Tongue (tissue), 1 donor: ENCODE measurements at regions not wholly inside any gene's neighbourhood (a gene's known extent, or its start where the extent isn't known, plus 50 kb on each side); places are given as distances from the start of the nearest gene placed in this dataset.
A peak's percentile ranks its signal among the peaks of the same experiment; 100 is the strongest.

Experiments used
- DNase-seq: peaks from one replicate; pipeline ENCODE4 v3.0.0-alpha.2; 2015

GRCh38 chr7:17659126-17659525 is 281.2 kb downstream of the SNX13 start:
- no peak for DNase-seq

GRCh38 chr7:17660116-17660515 is 280.2 kb downstream of the SNX13 start:
- no peak for DNase-seq

GRCh38 chr7:17661982-17662585 is 278.2 kb downstream of the SNX13 start:
- no peak for DNase-seq

DNA sequence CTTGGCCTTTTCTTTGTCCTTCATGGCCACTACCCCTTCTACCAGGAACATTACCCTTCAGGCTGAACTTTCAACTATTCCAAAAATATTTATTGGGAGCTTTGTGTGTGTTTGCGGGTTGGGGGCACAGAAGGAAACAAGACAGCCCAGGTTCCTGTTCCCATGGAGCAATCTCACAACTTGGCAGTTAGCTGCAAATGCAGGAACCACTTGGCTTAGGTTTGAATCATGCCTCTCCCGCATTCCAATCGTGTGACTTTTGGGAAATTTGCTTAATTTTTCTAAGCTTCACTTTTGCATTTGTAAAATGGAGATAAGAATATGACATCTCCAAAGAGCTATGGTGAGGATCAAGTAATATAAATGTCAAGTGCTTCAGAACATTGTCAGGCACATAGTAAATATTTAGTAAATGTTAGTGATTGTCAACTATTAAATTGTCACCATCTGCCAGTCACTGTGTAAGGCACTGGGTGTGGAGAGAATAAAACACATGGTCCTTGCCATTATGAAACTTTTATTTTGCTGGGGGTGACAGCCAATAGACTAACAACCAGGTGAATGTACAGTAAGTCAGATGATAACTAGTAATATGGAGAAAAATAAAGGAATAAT is 277.1 kb downstream of the SNX13 start:
- DNase-seq: no peak

DNA sequence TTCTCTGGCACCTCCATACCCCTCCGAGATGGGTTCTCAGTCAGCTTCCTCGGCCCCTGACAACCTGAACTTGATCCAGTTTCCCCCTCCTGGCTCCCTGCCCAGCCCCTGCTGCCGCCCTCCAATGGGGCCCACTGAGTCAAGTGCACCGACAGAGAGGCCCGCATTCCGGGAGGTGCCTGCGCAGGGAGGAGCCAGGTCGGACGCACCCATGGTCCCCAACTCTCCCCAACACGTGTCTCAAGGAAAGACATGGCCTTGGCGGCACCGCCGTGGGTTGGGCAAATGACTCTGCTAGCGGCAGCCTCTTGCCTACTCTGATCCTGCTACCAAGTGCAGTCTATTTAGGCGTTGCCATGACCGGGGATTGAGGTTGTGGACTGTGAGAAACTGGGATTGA is 275.3 kb downstream of the SNX13 start:
- DNase-seq: no peak

DNA sequence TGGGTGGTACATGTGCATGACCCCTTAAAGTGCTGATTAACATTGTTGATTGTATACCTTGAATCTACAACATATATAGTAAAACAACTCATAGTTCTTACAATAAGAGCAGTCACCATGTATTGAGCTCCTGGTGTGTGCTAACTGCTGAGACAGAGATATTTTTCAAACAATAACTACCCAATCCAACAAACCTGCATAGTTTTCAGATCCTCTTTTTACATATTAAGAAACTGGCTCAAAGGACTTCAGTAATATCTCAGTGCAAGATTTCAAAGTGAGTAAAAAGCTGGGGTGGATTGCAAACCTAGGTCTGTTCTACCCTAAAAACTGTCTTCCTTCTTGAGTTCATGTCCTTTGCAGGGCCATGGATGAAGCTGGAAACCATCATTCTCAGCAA is 272.2 kb downstream of the SNX13 start:
- no peak for DNase-seq

- no peak for DNase-seq
Observed at GRCh38 chr7:17669204-17669603, 271.1 kb downstream of the SNX13 start.

DNA sequence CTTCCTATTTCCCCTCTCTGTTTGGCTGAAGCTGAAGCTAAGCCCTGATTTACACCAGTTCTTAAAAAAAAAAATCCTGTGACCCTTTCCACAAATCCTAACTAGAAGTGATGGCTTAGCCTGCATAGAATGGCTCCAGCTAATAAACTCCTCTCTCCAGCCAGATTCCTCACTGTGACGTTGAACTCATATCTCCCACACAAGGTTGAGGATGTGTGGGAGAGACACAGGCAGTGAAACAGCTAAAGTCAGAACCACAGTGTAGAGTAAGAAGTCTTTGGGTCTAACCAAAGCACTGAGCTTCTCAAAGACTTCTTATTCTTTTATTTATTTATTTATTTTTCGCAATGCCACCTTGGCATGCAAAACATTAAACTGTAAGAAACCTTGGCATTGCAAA is 268.3 kb downstream of the SNX13 start:
- DNase-seq: no peak

GRCh38 chr7:17672783-17673182 is 267.5 kb downstream of the SNX13 start:
- no peak for DNase-seq

DNA sequence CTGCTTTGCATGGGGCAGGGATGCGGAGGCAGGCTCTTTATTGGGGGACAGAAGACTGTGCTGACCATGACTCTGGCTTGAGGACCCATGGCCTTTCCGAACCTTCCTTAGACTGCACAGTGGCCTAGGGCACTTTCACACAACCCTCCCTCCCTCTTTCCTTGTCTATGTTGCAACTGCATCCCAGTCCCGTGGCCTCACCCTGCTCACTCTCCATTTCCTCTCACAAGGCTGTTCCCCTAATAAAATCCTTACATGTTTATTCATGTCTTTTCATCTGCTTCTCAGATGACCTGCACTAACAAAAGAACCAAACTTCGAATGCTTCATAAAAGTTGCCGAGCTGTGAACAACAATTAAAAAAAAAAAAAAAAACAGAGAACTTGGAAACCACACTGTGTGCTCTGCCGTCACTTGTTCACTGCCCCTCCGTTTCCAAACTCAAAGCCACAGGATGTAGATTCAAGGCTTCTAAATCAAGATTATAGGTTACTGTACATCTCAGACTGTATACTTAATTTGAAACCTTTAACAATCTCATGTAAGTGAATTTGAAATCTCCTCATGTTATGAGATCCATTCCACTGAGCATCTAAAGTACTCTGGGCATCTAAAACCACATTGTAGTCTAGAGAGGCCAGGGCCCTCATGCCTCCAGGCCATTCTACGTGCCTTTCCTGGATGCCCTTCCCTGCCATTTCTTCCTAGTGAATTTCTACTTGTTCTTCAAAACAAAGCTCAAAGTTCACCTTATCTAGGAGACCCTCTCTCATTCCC is 265.9 kb downstream of the SNX13 start:
- no peak for DNase-seq

GRCh38 chr7:17674943-17675608 is 265.2 kb downstream of the SNX13 start:
- no peak for DNase-seq

- DNase-seq: no peak
Observed at GRCh38 chr7:17677408-17677807, 262.9 kb downstream of the SNX13 start.

DNA sequence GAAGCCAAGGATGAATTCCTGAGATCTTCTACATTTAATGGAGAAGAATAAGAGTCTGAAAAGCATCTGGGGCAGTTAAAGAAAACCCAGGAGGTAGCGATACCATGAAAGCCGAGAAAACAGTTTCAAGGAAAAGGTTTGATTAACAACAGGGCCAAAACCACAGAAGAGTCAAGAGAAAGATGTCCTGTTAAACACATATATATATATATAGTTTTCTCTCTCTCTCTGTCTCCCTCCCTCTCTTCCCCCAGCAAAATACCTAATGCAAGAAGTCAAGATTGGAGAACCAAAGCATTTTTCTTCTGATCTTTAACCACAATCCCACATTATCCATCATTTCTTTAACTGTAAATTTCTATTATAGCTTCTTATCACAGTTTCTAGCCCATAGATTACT is 261.4 kb downstream of the SNX13 start:
- no peak for DNase-seq

DNA sequence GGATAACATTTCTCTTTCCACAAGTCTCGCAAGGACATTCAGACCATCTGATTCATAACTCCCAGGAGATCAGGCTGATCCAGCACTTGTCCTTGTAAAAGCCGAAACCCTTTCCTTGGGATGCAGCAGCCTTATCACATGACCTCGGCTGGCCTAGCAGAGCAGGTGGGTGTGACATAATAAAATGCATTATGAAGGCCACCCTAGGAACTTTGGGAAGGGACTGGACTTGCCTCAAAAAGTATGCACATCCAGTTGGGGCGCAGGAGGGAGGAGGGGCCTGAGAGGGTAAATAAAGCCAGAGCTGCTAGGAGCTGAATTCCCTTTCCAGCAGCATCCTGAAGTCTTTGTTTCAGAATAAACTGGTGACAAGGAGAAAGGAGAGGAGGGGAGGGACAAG is 260.8 kb downstream of the SNX13 start:
- DNase-seq: no peak

- no peak for DNase-seq
Observed at GRCh38 chr7:17680026-17680425, 260.3 kb downstream of the SNX13 start.

GRCh38 chr7:17680943-17681351 is 259.3 kb downstream of the SNX13 start:
- peak; percentile 67 for DNase-seq

GRCh38 chr7:17681965-17682364 is 258.3 kb downstream of the SNX13 start:
- no peak for DNase-seq

DNA sequence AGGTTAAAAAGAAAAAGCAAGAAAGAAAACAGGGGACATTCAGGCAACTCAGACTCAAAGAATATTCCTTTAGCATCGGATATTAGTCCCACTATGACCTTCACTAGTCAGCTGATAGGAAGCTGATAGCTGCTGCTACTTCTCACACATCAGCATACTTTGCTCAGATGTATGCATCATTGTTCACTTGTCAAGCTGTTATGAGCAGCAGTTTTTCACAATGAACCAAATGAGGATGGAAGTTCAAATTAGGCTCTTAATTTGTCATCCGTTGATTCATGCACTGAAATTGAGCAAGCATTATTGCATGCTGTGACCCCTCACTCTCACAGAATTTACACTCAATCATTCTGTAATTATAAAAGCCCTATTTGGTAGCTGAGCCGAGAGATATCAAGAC is 257.7 kb downstream of the SNX13 start:
- DNase-seq: no peak

GRCh38 chr7:17685141-17685540 is 255.2 kb downstream of the SNX13 start:
- DNase-seq: no peak

DNA sequence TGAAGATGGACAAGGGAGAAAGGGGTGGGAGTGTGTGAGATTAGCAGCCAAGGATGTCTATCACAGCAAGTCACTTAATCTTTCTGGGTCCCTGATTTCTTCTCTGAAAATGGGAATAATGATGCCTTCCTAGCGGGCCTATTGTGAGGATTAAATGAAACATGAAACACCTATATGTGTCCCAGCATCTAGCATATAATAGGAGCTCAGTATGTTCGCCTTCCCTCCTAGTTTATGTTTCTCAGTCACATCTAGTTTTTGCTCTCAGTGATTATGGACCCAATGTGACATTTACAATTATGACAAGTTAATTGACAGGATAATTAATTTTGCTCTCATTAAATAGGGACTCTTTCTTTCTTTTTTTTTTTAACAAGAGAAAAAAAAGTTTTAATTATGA is 252.9 kb downstream of the SNX13 start:
- DNase-seq: no peak

- DNase-seq: no peak
Observed at GRCh38 chr7:17689361-17689902, 250.9 kb downstream of the SNX13 start.

GRCh38 chr7:17690030-17690429 is 250.3 kb downstream of the SNX13 start:
- no peak for DNase-seq

GRCh38 chr7:17696422-17696821 is 243.9 kb downstream of the SNX13 start:
- DNase-seq: peak; percentile 59
